Neural cell (in vitro differentiated cells): ENCODE measurements at regions not wholly inside any gene's neighbourhood (a gene's known extent, or its start where the extent isn't known, plus 50 kb on each side); places are given as distances from the start of the nearest gene placed in this dataset.

Experiments
- H2AFZ ChIP-seq: fragments of 200-600, 300-800 bp; sonication (generic), shearing (Covaris generic); 2 replicates; pipeline ENCODE4 v1.6.0; 2014; ENCODE audit warnings: low read depth, mild to moderate bottlenecking, antibody characterized with exemption, low read length, moderate library complexity
- H3F3A ChIP-seq: fragments of 200-600 bp; shearing (Covaris generic); 2 replicates; pipeline ENCODE4 v1.6.1; 2016; ENCODE audit warnings: mild to moderate bottlenecking, moderate library complexity, mixed read lengths, antibody characterized with exemption, low read length; ENCODE audit not compliant: insufficient read depth, poor library complexity, severe bottlenecking
- H3K27ac ChIP-seq: fragments of 200-600, 300-800 bp; sonication (generic), shearing (Covaris generic); 2 replicates; pipeline ENCODE4 v1.5.1; 2014; ENCODE audit warnings: mild to moderate bottlenecking, low read length, moderate library complexity
- H3K27me3 ChIP-seq: fragments of 300-800, 200-600 bp; sonication (generic), shearing (Covaris generic); 2 replicates; pipeline ENCODE4 v1.6.0; 2014; ENCODE audit warnings: mild to moderate bottlenecking, low read depth, low read length, moderate library complexity; ENCODE audit not compliant: insufficient read depth
- H3K36me3 ChIP-seq: fragments of 300-800, 200-600 bp; sonication (generic), shearing (Covaris generic); 2 replicates; pipeline ENCODE4 v1.5.1; 2014; ENCODE audit warnings: mild to moderate bottlenecking, antibody characterized with exemption, low read length, moderate library complexity; ENCODE audit not compliant: insufficient read depth
- H3K4me2 ChIP-seq: fragments of 300-800, 200-600 bp; sonication (generic), shearing (Covaris generic); 2 replicates; pipeline ENCODE4 v1.6.0; 2014; ENCODE audit warnings: mild to moderate bottlenecking, low read length
- H3K4me3 ChIP-seq: fragments of 300-800, 200-600 bp; sonication (generic), shearing (Covaris generic); 2 replicates; pipeline ENCODE4 v1.5.1; 2014; ENCODE audit warnings: mild to moderate bottlenecking, low read length, moderate library complexity
- H3K79me2 ChIP-seq: fragments of 200-600 bp; shearing (Covaris generic); replicated peaks from 2 replicates; pipeline ENCODE4 v1.6.0; 2014; ENCODE audit warnings: mild to moderate bottlenecking, low read length, moderate library complexity; ENCODE audit not compliant: insufficient read depth
- H3K9ac ChIP-seq: fragments of 300-800, 200-600 bp; sonication (generic), shearing (Covaris generic); 2 replicates; pipeline ENCODE4 v1.6.1; 2016; ENCODE audit warnings: mild to moderate bottlenecking, low read length, mixed read lengths
- H3K9me2 ChIP-seq: fragments of 200-600 bp; shearing (Covaris generic); 2 replicates; pipeline ENCODE4 v1.6.1; 2016; ENCODE audit warnings: mild to moderate bottlenecking, low read length, mixed read lengths; ENCODE audit not compliant: insufficient read depth
- H3K9me3 ChIP-seq: fragments of 200-600, 300-800 bp; sonication (generic), shearing (Covaris generic); 2 replicates; pipeline ENCODE4 v1.6.1; 2016; ENCODE audit warnings: mild to moderate bottlenecking, mixed run types, low read length, moderate library complexity, mixed read lengths
- H4K20me1 ChIP-seq: fragments of 200-600 bp; shearing (Covaris generic); 2 replicates; pipeline ENCODE4 v1.6.1; 2016; ENCODE audit warnings: mild to moderate bottlenecking, mixed run types; ENCODE audit not compliant: insufficient read depth
- CTCF ChIP-seq: fragments of 450-650 bp; IDR thresholded peaks from 2 replicates; pipeline ENCODE4 v1.5.1; 2014; ENCODE audit warnings: antibody characterized with exemption, mild to moderate bottlenecking, moderate library complexity; ENCODE audit not compliant: poor library complexity, severe bottlenecking
- EP300 ChIP-seq: fragments of 450-650 bp; conservative IDR thresholded peaks from 2 replicates; pipeline ENCODE4 v1.6.1; 2014; ENCODE audit warnings: antibody characterized with exemption, mild to moderate bottlenecking, moderate library complexity; ENCODE audit not compliant: poor library complexity, severe bottlenecking
- EZH2 ChIP-seq: fragments of 200-600, 300-800 bp; shearing (Covaris generic), sonication (generic); IDR thresholded peaks from 2 replicates; pipeline ENCODE4 v1.6.1; 2014; ENCODE audit warnings: antibody characterized with exemption, low read length, borderline replicate concordance, mild to moderate bottlenecking; ENCODE audit not compliant: insufficient read depth, poor library complexity, severe bottlenecking
- MXI1 ChIP-seq: fragments of 450-650 bp; conservative IDR thresholded peaks from 2 replicates; pipeline ENCODE4 v1.6.1; 2014; ENCODE audit warnings: antibody characterized with exemption, mild to moderate bottlenecking; ENCODE audit not compliant: poor library complexity, severe bottlenecking
- POLR2AphosphoS5 ChIP-seq: IDR thresholded peaks from 2 replicates; pipeline ENCODE4 v1.6.1; 2012
- RAD21 ChIP-seq: fragments of 450-650 bp; conservative IDR thresholded peaks from 2 replicates; pipeline ENCODE4 v1.6.1; 2014; ENCODE audit warnings: antibody characterized with exemption, mild to moderate bottlenecking, moderate library complexity
- REST ChIP-seq: IDR thresholded peaks from 2 replicates; pipeline ENCODE4 v1.6.1; 2012; ENCODE audit warnings: borderline replicate concordance
- SMC3 ChIP-seq: fragments of 450-650 bp; conservative IDR thresholded peaks from 2 replicates; pipeline ENCODE4 v1.6.1; 2014; ENCODE audit warnings: antibody characterized with exemption, mild to moderate bottlenecking, moderate library complexity; ENCODE audit not compliant: poor library complexity
- TAF1 ChIP-seq: IDR thresholded peaks from 2 replicates; pipeline ENCODE4 v1.6.1; 2012; ENCODE audit warnings: low read depth

GRCh38 chr10:4431114-4431863, 394.7 kb upstream of the AKR1E2 start:
- no peaks in the 10 kb centered on the region for H3K27me3 ChIP-seq
- H4K20me1 ChIP-seq: no peaks in the 10 kb centered on the region
- no peaks in the 10 kb centered on the region for H3K36me3 ChIP-seq
- no peak overlapping the region for H3K4me2 ChIP-seq
- H3K9ac ChIP-seq: no peak overlapping the region
- TF ChIP-seq POLR2AphosphoS5 (no peak), EP300 (no peak), SMC3 (no peak), MXI1 (no peak), REST (no peak), TAF1 (no peak), EZH2 (no peak), CTCF (no peak), RAD21 (no peak)
- H3K79me2 ChIP-seq: no peaks in the 10 kb centered on the region
- no peak overlapping the region for H3K27ac ChIP-seq
- H3F3A ChIP-seq: no peaks in the 10 kb centered on the region
- no peaks in the 10 kb centered on the region for H3K9me2 ChIP-seq
- no peaks in the 10 kb centered on the region for H3K9me3 ChIP-seq
- no peak overlapping the region for H2AFZ ChIP-seq
- no peak overlapping the region for H3K4me3 ChIP-seq

- H3K9me3 ChIP-seq: no peaks in the 10 kb centered on the region
- TF ChIP-seq EP300: no peak
- TF ChIP-seq EZH2: no peak
- no peak for TF ChIP-seq REST
- no peak for TF ChIP-seq SMC3
- no peak for TF ChIP-seq TAF1
- no peak for TF ChIP-seq RAD21
- no peaks in the 10 kb centered on the region for H4K20me1 ChIP-seq
- H3K9me2 ChIP-seq: no peaks in the 10 kb centered on the region
- H3K4me2 ChIP-seq: no peak overlapping the region
- H3K27ac ChIP-seq: no peak overlapping the region
- no peaks in the 10 kb centered on the region for H3K27me3 ChIP-seq
- no peaks in the 10 kb centered on the region for H3K79me2 ChIP-seq
- H3K9ac ChIP-seq: no peak overlapping the region
- H3K4me3 ChIP-seq: no peak overlapping the region
- H2AFZ ChIP-seq: no peak overlapping the region
- H3F3A ChIP-seq: no peaks in the 10 kb centered on the region
- no peaks in the 10 kb centered on the region for H3K36me3 ChIP-seq
Observed at GRCh38 chr10:4429571-4429970, 396.4 kb upstream of the AKR1E2 start.
